DMS53 (cell line): ENCODE measurements at regions not wholly inside any gene's neighbourhood (a gene's known extent, or its start where the extent isn't known, plus 50 kb on each side); places are given as distances from the start of the nearest gene placed in this dataset.
"Not testable (repeated sequence)": the region's sequence is repeated elsewhere in the genome, so short reads cannot be mapped to it uniquely, and the experiment has no call there.

Experiments used
- DNase-seq: peaks from one replicate; lab custom pipeline; 2025; lab: John Stamatoyannopoulos, UW

DNA sequence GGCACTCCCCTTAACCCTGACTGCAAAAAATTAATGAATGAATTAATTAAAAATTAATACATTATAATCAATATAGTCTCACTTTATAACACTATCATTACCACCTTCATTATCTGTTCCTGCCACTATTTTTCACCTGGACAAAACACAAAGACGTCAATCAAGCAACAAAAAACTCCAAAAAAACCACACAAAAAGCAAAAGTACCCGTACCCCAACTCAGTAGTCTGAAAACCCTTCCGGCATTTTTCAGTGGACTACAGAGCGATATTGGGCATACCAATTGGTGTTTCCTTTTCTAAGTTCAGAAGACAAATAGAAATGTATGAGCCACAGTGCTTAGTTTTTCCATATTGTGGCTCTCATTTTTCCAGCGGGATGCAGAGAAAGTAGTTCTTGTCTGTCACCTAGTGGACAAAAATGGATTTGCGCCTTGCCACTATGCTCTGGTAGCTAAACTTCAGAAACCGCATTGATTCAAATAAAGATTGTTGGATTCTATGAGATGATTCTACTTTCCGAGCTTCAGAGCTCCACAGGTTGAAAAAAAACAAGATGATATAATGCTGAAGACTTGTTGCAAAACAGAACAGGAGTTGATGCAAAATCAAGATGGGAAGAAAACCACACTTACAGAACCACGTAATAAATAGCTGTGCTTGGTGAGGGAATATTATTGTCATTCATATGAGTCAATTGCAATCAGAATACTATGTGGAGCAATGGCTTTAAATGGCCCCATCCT lies 50.6 kb upstream of the ITGB1 start:
- peak; percentile 87 for DNase-seq

DNA sequence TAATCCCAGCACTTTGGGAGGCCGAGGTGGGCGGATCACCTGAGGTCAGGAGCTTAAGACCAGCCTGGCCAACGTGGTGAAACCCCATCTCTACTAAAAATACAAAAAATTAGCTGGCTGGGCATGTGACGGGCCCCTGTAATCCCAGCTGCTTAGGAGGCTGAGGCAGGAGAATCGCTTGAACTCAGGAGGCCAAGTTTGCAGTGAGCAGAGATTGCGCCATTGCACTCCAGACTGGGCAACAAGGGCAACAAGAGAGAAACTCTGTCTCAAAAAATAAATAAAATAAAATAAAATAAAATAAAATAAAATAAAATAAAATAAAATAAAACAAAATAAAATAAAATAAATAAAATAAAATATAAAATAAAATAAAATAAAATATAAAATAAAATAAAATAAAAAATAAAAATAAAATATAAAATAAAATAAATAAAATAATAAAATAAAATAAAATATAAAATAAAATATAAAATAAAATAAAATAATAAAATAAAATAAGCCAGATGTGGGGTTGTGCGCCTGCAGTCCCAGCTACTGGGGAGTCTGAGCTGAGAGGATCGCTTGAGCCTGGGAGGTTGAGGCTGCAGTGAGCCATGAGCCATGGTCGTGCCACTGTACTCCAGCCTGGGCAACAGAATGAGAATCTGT lies 49.8 kb upstream of the ITGB1 start:
- DNase-seq: not testable (repeated sequence)
